GM19467 (cell line): ENCODE measurements at regions not wholly inside any gene's neighbourhood (a gene's known extent, or its start where the extent isn't known, plus 50 kb on each side); places are given as distances from the start of the nearest gene placed in this dataset.

Source experiments
- ATAC-seq: cut with Tn5 transposase; IDR thresholded peaks from one replicate; pipeline ENCODE4 v1.9.1; 2021; ENCODE audit warnings: mild to moderate bottlenecking, moderate library complexity; ENCODE audit not compliant: unreplicated experiment

GRCh38 chr10:10865913-10866312 lies 151.8 kb upstream of the CELF2 start:
- ATAC-seq, result no peak

DNA sequence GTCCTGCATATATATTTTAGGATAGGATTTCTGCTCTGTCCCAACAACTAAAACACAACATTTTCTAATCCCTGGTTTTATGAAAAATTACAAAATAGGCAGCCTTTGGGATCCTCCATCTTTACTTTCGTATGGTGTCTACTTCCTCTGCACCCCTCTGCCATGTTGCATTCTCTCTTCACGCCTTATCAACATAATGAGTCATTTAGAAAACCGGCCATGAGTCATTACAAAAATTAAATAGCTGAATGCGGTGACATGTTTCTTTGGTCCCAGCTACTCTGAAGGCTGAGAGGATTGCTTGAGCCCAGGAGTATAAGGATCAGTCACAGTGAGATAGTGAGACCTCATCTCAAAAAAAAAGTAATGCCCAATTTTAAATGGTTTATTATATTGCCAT lies 148.1 kb upstream of the CELF2 start:
- peak; percentile 82 for ATAC-seq

- no peak for ATAC-seq
Measured at GRCh38 chr10:10870523-10871241, 147.0 kb upstream of the CELF2 start.

- ATAC-seq, result no peak
Measured at GRCh38 chr10:10871352-10871751, 146.3 kb upstream of the CELF2 start.

DNA sequence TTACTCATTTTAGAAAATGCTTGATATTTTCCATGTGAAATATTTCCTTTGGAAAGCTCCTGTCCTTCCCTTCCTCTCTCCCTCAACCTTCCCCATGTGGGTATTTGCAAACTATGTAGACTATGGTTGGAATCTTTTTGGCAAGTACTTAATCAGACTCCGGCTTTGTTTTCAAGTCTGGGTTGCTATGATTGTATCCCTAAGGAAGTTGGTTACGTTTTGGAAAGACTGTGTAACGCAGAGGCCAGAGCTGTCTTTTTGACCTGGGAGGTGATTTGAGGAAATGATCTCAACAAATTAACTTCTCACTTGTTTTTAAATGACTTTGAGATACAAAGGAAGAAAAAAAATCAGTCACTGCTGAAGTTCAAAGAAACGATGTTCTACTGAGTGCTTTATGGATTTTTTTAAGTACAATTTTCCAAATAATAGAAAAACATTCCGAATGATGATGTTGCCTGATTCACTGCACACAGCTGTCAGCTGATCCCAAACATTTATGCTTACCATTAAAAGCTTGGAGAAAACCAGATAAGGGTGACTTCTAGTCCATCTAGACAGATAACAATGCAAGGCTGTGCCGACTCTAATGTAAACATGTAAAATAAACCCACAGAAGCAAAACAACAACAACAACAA lies 145.5 kb upstream of the CELF2 start:
- ATAC-seq, result no peak

- ATAC-seq, result no peak
Measured at GRCh38 chr10:10872764-10873163, 144.9 kb upstream of the CELF2 start.

DNA sequence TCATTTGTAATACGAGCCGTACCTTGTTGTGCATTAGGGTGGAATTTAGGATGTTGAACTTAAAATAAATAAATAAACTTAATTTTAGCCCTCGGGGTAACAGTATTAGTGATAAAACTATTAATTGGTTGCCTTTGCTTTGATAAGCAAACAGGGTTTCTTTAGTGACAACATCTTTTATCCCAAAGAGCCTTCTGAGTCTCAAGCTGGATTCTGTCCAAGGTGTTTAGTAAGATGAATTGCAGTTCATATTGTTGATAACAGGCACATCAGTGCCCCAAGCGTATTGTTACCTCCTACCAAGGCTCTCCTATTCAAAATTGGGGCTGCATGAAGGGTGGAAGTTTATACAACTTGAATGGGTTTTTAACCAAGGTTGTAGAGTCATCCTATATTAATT lies 144.4 kb upstream of the CELF2 start:
- no peak for ATAC-seq

DNA sequence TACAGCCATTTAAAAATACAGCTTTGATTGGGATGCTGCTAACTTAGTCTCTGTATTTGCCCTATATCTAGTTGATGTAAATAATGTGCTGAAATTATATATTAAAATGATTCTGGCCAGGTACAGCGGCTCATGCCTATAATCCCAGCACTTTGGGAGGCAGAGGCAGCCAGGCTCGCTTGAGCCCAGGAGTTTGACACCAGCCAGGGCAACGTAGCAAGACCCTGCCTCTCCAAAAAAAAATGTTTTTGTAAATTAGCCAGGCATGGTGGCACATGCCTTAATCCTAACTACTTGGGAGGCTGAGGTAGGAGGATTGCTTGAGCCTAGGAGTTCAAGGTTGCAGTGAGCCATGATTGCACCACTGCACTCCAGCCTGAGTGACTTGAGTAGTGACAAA lies 143.8 kb upstream of the CELF2 start:
- no peak for ATAC-seq

DNA sequence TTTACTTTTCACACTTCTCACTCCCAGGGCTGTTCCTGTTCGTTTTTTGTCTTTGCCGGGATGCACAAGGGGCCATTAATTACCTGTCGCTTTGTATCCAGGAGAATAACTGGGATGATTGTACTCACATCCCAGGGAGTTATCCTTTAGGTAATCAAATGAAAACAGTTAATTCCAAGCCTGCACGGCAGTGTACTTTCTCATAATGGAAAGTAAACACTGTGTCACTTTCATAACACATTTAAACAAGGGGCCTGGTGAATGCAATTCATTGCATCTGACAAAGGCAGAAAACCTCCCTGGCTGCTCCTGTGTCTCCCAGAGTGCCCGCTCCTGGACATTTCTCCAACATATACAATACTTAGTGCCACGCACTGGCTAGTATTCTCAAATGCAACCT lies 138.7 kb upstream of the CELF2 start:
- no peak for ATAC-seq

- no peak for ATAC-seq
Measured at GRCh38 chr10:10881117-10881813, 136.4 kb upstream of the CELF2 start.

DNA sequence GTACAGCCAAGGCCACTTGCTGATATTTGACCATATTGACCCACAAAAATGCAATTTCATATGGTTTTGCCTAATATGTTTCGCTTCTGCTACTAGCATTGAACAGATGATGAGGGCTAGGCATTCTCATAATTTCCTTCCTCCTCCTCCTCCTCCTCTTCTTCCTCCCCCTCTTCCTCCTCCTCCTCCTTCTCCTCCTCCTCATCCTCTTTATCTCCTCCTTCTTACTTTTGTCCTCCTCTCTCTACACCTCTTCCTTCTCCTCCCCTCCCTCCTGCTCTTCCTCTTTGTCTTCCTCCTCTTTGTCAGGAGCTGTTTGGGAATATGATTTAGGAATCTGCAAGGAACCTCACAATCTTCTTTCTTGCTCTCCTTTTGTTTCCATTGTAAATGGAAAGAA lies 133.9 kb upstream of the CELF2 start:
- no peak for ATAC-seq

GRCh38 chr10:10886861-10887531 lies 130.7 kb upstream of the CELF2 start:
- no peak for ATAC-seq

GRCh38 chr10:10891124-10892082 lies 126.3 kb upstream of the CELF2 start:
- no peak for ATAC-seq

GRCh38 chr10:10892290-10892875 lies 125.3 kb upstream of the CELF2 start:
- no peak for ATAC-seq

DNA sequence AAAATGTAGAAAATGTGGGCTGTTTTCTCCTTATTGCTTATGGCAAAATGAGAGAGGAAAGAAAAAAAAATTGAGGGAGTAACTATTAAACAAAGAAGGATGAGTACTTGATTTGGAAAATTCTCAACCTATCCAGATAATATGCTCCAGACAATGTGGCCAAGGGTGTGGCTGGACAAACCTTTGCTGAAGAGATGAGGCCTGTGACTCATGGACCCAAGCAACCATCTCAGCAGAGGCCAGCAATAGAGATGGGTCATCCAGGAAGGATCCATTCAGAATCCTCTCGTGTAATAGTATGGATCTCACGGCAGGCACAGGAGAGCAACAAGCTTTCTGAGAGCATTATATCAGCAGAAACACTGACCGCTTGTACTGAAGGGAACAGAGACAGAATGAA lies 120.3 kb upstream of the CELF2 start:
- no peak for ATAC-seq

DNA sequence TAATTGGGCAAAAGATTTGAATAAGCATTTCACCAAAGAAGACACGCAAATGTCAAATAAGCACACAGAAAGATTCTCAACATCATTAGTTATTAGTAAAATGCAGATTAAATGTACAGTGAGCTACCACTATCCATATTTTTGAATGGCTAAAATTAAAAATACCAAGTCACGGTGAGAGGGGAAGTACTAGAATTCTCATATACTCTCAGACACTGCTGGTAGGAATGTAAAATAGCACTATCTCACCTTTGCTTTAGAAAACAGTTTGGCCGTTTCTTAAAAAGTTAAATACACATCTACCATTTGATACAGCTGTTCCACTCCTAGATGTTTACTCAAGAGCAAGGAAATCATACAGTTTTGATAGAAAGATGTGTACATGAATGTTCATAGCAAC lies 115.8 kb upstream of the CELF2 start:
- ATAC-seq, result no peak

DNA sequence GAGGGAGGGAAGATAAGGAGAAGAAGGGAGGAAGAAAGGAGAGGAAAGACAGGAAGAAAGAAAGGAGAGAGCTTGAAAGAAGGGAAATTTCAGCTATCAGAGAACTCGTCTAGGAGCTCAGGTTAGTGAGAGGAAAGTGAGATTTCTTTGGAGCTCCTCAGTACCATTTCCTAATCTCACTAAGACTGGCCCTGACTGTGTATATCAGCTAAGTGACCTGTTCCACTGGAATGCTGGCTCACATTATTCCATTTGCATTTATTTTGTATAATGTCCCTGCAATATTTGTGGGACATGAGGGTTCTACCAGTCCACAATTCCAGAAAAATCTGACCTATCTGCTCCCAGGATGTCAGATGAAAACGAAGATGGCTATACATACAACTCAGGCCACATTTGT lies 114.7 kb upstream of the CELF2 start:
- no peak for ATAC-seq

DNA sequence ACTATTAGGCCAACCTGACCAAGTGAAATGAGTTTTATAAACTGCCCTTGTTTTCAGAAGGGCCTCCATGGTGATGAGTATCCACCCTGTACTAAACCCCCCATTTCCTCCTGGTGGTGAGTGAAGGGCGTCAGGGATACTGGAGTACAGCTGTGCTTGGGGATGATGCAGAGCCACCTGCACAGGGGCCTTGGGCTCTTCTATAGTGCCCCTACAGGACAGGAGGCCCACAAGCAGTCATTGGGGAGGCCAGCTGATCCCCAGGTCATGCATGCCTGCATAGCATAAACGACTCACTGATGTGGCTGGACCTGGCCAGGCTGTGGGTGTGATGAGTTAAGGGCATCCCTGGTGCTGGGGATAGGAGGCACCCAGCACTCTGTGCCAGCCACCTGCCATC lies 114.1 kb upstream of the CELF2 start:
- no peak for ATAC-seq

DNA sequence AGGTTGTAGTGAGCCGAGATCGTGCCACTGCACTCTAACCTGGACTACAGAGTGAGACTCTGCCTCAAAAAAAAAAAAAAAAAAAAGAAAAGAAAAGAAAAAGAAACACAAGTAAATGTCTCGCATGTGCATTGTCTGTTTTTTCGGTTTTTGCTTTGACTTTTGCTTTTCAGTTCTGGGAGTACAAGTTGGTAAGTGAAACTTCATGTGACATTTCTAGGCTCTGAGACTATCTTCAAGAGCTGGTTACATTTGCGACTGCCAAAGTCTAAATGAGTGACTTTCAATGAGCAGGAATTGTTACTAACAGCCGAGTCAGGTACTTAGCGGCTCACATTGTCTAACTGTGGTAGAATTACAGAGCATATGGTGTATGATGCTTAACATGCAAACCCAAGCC lies 107.0 kb upstream of the CELF2 start:
- ATAC-seq, result no peak

DNA sequence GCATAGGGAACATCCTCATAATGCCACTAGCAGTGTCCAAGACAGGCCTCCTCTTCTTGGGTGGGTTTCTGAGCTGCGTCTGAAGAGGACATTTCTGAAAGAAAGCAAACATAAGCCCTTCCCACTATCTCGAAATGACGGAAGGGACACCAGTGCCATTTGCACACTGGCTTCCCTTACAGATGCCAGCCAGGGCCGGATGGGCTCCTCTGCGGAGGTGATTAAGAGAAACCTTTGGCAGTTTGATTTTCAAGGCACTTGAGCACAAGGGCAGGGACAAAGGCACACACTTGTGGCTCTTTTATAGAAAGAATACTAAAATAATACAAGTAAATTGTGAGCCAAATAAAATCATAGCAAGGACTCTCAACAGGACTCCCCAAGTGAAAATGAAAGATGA lies 106.6 kb upstream of the CELF2 start:
- no peak for ATAC-seq
